GM18505 (cell line): ENCODE measurements at regions not wholly inside any gene's neighbourhood (a gene's known extent, or its start where the extent isn't known, plus 50 kb on each side); places are given as distances from the start of the nearest gene placed in this dataset.
"Not testable (repeated sequence)": the region's sequence is repeated elsewhere in the genome, so short reads cannot be mapped to it uniquely, and the experiment has no call there.

ENCODE experiments used
- ATAC-seq: cut with Tn5 transposase; IDR thresholded peaks from one replicate; pipeline ENCODE4 v1.9.1; 2021; ENCODE audit not compliant: unreplicated experiment
- POLR2A ChIP-seq: IDR thresholded peaks from 4 replicates; pipeline ENCODE4 v1.6.1; 2011; ENCODE audit warnings: borderline replicate concordance; ENCODE audit not compliant: insufficient read depth, insufficient read length; ENCODE audit errors: extremely low read depth

DNA sequence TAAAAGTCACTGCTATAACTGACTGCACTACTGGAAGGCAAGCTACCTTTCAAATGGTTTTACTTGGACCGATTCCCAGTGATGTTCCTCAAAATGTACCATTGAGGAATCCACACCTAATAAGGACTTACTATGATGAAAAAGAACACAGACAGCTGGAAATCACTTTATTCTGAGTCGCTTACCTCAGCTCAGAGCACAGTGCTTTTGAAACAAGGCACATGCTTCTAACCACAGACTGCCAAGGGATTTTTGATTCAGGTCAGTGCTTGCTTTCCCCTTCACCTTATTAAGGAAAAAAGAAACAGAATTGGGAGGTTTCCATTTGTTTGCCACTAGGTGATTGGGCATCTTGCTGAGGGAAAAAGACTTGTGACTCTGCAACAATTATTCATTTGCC lies 707.5 kb upstream of the FSHR start:
- no peak for ATAC-seq
- TF ChIP-seq POLR2A = no peak

DNA sequence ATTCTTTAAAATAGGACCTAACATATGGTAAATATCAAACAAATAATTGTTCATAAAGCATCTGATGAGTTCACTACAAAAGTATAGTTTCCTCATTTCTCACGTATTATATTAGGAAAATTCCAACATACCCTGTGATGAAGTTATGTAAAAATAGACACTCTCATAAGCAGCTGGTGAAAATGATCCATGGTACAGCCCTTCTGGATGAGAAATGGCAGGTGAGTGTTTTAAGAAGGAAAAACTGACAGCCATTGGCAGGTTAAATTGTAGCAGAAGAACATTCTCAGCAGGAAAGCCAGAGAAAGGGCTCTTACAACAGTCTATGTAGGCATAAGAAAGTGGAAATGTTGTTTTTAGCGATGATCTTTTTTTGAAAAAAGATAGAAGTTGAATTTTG lies 706.5 kb upstream of the FSHR start:
- TF ChIP-seq POLR2A = no peak
- ATAC-seq = no peak

DNA sequence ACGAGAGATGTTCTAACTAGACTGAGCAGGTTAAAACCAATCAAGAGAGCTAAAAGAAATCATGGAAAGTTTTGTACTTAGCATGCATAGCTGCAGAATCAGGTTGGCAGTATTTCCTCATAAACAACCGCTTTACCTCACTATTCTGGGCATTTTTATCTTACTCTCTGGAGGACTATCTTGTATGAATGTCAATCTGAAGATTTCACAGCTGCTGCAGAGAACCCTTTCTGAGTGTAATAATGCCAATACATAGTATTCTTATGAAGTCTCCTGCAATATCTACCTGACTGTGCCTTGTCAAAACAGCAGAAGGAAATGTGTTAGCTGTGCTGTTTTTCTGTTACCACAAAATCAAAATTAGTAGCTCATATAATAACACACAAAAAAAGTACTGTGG lies 705.9 kb upstream of the FSHR start:
- ATAC-seq = no peak
- no peak for TF ChIP-seq POLR2A

DNA sequence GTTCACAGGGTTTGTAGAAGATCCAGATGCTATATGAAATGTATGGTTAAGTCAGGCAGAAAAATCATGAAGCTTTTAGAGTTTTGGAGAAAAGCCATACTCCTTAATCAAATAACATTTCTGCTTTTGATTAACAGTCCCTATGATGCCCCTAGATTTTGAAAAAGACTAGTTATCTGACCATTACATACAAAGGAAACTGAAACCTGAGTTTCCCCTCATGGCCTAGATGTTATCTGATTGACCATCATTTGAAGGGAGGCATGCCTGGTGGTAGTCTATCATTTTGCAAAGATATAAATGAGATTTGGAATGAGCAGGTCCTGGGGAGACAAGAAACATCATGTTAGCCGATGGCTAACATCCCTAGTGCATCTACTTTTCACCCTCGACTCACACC lies 704.3 kb upstream of the FSHR start:
- TF ChIP-seq POLR2A = no peak
- ATAC-seq = no peak

DNA sequence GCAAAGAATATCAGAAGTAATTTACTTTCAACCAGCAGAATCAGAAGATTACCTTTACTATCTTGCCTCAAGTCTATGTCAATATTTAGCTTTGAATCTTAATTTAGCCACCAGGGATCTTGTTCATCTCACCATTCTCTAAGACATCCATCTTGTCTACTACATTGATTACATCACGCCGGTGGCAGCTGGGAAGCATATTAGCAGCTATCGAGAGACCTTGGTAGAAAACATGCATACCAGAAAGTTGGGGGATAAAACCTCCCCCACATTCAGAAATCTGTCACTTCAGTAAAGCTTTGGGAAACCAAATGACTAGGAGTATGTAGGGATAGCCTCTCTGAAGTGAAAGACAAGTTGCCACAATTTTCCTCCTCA lies 703.8 kb upstream of the FSHR start:
- TF ChIP-seq POLR2A = no peak
- no peak for ATAC-seq

DNA sequence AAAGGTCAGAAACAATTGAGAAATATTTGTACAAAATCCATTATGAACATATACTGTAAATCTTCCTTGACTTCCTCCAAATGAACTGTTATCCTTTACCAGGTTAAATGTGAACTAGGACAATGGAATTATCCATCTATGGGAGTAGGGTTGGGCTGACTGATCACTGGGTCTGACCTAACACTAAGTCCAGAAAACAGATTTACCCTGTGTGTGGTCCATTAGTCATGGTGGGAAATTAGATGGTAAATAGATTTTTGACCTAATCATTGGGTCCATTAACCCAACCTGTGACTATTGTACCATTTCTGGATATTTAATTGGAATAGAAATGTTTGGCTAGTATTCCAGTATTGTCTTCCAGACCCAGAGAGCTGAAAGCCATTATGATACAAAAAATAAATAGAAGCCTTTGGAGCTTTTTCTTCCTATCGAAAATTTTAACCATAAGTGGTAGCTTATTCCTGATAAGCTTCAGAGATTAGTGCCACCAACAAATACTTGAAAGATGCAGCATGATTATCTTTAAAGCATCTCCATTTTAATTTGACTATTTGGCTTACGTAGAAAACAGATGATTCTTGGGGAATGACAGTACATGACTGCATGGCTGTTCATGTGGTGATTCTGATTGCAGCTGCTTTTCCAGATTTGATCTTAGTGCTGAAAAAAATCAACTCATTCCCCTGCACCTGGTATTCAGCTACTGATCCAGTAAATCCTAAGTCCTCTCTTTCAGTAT lies 703.2 kb upstream of the FSHR start:
- no peak for TF ChIP-seq POLR2A
- no peak for ATAC-seq

DNA sequence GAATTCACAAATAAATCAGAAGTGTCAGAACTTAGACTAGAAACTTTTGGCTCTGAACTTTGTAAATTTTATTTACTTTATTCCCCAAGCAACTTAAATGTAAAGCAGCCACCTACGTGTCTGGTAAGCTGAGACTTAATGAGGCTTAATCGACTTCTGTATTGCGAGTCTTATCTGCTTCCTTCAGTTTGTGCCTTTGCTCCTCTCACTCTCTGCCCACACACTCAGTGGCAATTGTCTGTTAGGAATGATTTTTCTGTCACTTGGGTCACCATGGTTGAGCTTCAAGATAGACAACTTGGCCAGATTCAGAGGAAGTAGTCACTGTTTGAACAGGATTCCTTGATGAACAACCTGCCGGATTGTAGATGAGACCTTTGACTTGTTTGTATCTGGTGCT lies 691.4 kb upstream of the FSHR start:
- no peak for TF ChIP-seq POLR2A
- ATAC-seq = no peak

DNA sequence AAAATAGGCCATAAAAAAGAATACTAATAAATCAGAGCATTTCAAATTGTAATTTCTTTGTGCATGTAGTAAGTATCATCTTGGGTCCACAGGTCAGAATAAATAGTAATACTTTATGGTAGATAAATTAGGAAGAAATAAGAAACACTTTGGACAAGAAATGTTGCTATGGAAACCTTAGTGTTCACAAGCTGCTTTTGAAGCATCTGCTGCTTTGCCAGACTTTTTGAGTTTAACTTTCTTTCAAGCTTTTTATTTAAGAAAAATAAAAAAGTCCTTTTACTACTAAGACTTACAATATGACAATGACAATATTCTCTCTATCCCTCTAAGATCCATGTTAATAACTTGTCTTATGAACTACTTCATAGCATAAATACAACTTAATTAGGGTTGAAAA lies 690.7 kb upstream of the FSHR start:
- ATAC-seq = no peak
- no peak for TF ChIP-seq POLR2A

DNA sequence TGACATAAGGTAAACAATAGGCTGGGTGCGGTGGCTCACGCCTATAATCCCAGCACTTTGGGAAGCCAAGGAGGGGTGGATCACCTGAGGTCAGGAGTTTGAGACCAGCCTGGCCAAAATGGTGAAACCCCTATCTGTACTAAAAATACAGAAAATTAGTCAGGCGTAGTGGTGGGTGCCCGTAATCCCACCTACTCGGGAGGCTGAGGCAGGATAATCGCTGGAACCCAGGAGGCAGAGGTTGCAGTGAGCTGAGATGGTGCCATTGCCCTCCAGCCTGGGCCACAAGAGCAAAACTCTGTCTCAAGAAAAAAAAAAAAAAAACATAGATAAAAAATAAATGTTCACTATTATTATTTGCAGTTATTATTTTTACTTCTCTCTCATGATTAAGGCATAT lies 689.8 kb upstream of the FSHR start:
- not testable (repeated sequence) for ATAC-seq

DNA sequence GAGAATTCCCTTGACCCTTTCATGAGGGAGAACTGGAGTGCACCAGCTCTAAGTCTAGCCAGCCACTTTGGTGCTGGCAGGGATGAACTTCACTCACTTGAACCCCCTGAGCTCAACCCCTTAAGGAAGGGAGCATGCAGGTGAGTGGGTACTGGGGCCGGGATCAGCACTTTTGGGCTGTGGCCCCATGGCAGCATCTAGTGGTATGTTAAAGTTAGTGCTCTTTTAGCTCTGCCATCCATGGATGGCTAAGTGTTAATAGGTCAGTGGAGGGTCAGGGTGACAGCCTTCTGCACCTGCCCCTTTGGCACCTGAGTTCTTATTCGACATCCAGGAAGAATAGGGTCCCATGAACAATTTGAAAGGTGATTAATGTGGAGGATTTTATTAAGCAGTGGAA lies 689.0 kb upstream of the FSHR start:
- ATAC-seq = no peak

DNA sequence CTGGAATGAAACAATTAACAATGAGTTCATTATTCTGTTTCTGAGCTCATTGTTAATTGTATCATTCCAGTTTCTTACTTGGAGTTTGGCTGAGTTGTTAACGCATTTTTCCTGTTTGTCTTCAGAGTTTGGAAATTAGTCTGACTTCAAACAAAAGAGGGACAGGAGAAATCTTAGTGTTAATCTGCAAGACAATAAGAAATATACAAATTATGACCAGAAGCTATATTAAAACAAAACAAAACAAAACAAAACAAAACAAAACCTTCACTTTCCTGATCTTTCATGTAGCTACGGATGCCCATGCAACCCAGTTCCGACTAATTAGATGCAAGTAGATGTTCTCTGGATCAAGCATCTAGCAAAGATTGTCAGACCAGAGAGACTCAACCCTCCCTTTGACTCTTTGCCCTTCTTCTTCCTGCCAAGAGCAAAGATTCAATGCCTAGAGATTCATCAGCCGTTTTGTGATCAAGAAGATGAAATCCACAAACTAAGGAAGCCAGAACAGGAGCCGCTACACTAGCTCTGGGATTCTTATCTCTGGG lies 686.2 kb upstream of the FSHR start:
- no peak for TF ChIP-seq POLR2A
- no peak for ATAC-seq

More for the DNA sequence above, 689.0 kb upstream of the FSHR start:
- TF ChIP-seq POLR2A = no peak

DNA sequence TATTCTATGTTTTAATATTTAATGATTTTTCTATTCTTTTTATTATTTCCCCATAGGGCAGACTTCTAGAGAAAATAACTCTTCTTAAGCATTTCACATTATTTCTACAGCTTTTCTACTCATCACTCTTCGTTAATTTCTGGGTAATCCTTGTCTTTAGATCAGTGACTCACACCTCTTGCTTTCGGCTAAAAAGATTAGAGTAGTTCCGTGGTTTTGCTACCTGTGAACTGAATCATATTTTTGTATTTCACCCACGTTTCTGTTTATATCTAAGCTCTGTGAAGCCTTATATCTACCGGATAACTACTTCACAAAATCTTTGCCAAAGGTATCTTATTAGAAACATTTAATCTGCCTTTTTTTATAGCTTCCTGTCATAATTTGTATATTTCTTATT lies 685.5 kb upstream of the FSHR start:
- no peak for ATAC-seq
- no peak for TF ChIP-seq POLR2A

DNA sequence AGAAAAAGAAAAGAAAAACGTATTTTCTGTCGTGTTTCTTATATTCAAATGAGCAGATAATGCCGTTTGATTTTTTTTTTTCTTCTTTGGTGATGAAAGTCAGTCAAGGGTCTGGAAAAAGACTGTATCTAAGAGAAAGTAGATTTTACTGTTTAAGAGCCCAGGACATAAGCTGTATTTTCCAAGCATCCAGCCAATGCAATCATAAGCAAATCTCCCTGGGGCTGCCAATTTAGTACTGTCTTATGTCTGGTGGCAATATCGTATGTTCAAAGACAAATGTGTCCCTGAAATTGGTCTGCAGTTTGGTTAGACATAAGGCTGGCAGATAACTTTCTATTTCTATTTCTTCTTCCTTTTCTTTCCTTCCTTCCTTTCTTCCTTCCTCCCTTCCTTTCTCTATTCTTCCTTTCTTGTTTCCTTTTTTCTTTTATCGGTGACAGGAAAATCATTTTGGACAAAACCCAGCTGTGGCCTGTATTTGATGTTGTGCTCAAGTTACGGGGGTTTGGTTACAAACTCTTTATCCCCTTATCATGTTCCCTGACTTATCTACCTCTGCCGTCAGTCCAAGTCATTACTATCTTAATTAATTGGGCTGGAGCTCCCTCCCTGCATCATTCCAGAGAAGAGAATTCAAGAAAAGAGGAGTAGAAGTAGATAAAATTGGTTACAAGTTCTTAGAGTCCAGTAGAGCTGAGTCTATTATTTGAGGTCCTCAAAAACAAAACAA lies 683.4 kb upstream of the FSHR start:
- no peak for ATAC-seq
- TF ChIP-seq POLR2A = no peak

DNA sequence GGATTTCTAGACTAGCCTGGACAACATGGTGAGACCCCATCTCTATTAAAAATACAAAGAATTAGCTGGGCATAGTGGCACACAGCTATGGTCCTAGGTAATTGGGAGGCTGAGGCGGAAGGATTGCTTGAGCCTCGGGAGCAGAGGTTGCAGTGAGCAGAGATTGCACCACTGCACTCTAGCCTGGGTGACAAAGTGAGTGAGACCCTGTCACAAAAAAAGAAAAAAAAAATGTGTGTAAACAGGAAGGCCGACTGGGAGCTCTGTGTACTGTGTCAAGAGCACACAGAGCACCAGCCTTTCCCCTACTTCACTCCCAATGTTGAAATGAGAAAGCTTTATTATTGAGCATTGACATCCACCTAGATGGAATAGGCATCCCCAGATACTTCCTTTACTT lies 681.7 kb upstream of the FSHR start:
- ATAC-seq = no peak
- no peak for TF ChIP-seq POLR2A

DNA sequence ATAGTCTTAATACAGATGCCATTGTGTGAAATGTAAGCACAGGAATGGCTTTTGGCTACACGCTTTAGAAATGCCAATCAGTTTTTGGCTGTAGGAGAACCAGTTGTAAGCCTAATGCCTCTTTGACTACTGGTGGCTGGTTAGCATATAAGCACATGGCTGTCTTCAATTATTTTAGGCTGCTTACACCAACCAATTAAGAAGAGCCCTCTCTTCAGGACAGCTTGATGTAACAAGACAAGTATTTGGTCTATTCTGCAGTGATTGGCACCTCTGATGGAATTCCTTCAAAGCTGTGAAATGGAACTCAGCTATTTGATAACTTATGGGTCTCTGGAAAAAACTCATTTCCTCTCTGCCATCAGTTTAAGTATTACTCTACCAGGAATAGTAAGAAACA lies 680.1 kb upstream of the FSHR start:
- no peak for TF ChIP-seq POLR2A
- no peak for ATAC-seq

DNA sequence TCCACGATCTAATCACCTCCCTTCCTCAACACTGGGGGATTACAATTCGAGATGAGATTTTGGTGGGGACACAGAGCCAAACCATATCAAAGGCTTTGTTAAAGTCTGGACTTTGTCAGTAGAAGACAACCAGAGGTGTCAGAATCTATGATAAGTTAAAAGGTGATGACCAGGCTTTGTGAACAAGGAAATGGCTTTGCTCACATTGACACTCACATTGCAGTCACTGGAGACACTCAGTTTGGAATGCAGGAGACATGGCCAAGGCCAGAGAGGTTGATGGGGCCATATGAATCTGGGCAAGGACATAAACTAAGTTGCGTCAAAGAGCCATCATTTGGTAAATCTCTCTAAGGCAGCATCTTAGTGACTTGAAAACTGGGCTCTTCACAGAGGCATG lies 678.2 kb upstream of the FSHR start:
- TF ChIP-seq POLR2A = no peak
- no peak for ATAC-seq
